ENCODE measurements at regions not wholly inside any gene's neighbourhood (a gene's known extent, or its start where the extent isn't known, plus 50 kb on each side); places are given as distances from the start of the nearest gene placed in this dataset.

GRCh38 chr5:172528440-172528839 is 74.1 kb upstream of the SH3PXD2B start:
- Mint-ChIP-seq H3K4me1 (ENCODE audit: low read depth, unreplicated experiment) (no peaks in the 10 kb centered on the region), H3K36me3 (ENCODE audit: insufficient read depth, unreplicated experiment) (no peaks in the 10 kb centered on the region), H3K9me3 (ENCODE audit: unreplicated experiment) (peaks cover 19% of the 10 kb centered on the region), H3K27me3 (ENCODE audit: insufficient read depth, unreplicated experiment) (no peaks in the 10 kb centered on the region), H3K4me3 (ENCODE audit: unreplicated experiment) (no peak overlapping the region), H3K27ac (ENCODE audit: unreplicated experiment) (no peak overlapping the region)
- H3K27me3 ChIP-seq (replicated peaks; ENCODE audit: control insufficient read depth, insufficient read depth, low read length): 0 out of 2 replicates have a peak, but pooled peaks cover 2% of the 10 kb centered on the region
- no peaks in the 10 kb centered on the region for H3K9me3 ChIP-seq
- H3K36me3 ChIP-seq (ENCODE audit: control insufficient read depth, insufficient read depth, low read length): no peaks in the 10 kb centered on the region
- TF ChIP-seq CTCF (IDR thresholded peaks at IDR 0.05; ENCODE audit: insufficient read depth in 1 of 2, low read depth in 1 of 2, low read length in 1 of 2, severe bottlenecking in 1 of 2, unreplicated experiment in 1 of 2): no peak
- DNase-seq: no peak
- POLR2A ChIA-PET: interaction anchor here (0.5 kb wide), 1 partner anchor 137 kb away, joined by 4 read pairs; no protein-coding TSS in a partner anchor
- intact Hi-C loops (cut with micrococcal nuclease; ENCODE audit: unreplicated experiment): no loop called here
- CTCF ChIA-PET: no interaction called here
- H3K4me1 ChIP-seq: no peaks in the 10 kb centered on the region
- no TSS peak for BruUV-seq (replicated peaks)
- H3K4me3 ChIP-seq (ENCODE audit: low read depth, low read length): no peak overlapping the region

- no peak for TF ChIP-seq CTCF (IDR thresholded peaks at IDR 0.05; ENCODE audit: insufficient read depth in 1 of 2, low read depth in 1 of 2, low read length in 1 of 2, severe bottlenecking in 1 of 2, unreplicated experiment in 1 of 2)
These were observed 73.2 kb upstream of the SH3PXD2B start for GRCh38 chr5:172527559-172527958.

GRCh38 chr5:172525996-172526360 is 71.7 kb upstream of the SH3PXD2B start:
- Mint-ChIP-seq H3K4me3 (ENCODE audit: unreplicated experiment) (no peak overlapping the region), H3K27me3 (ENCODE audit: insufficient read depth, unreplicated experiment) (peaks cover 2% of the 10 kb centered on the region), H3K4me1 (ENCODE audit: low read depth, unreplicated experiment) (no peaks in the 10 kb centered on the region), H3K36me3 (ENCODE audit: insufficient read depth, unreplicated experiment) (no peaks in the 10 kb centered on the region), H3K9me3 (ENCODE audit: unreplicated experiment) (peaks cover 34% of the 10 kb centered on the region), H3K27ac (ENCODE audit: unreplicated experiment) (no peak overlapping the region)
- ChIA-PET CTCF (no interaction called here), POLR2A (no interaction called here)
- no peaks in the 10 kb centered on the region for H3K4me1 ChIP-seq
- intact Hi-C loops (cut with micrococcal nuclease; ENCODE audit: unreplicated experiment): no loop called here
- no peak overlapping the region for H3K4me3 ChIP-seq (ENCODE audit: low read depth, low read length)
- peaks cover 2% of the 10 kb centered on the region; the same call in 1 of the 2 replicates for H3K27me3 ChIP-seq (replicated peaks; ENCODE audit: control insufficient read depth, insufficient read depth, low read length)
- peaks cover 7% of the 10 kb centered on the region; the same call in 1 of the 2 replicates for H3K9me3 ChIP-seq
- TF ChIP-seq CTCF (IDR thresholded peaks at IDR 0.05; ENCODE audit: insufficient read depth in 1 of 2, low read depth in 1 of 2, low read length in 1 of 2, severe bottlenecking in 1 of 2, unreplicated experiment in 1 of 2): no peak
- no peaks in the 10 kb centered on the region for H3K36me3 ChIP-seq (ENCODE audit: control insufficient read depth, insufficient read depth, low read length)
- no TSS peak for BruUV-seq (replicated peaks)
- no peak for DNase-seq

More at GRCh38 chr5:172527559-172527958, 73.2 kb upstream of the SH3PXD2B start:
- Histone ChIP-seq H3K9me3 (no peaks in the 10 kb centered on the region), H3K4me3 (ENCODE audit: low read depth, low read length) (no peak overlapping the region), H3K4me1 (no peaks in the 10 kb centered on the region), H3K36me3 (ENCODE audit: control insufficient read depth, insufficient read depth, low read length) (no peaks in the 10 kb centered on the region), H3K27me3 (replicated peaks; ENCODE audit: control insufficient read depth, insufficient read depth, low read length) (peaks cover 2% of the 10 kb centered on the region; the same call in 1 of the 2 replicates)
- no TSS peak for BruUV-seq (replicated peaks)
- peaks cover 19% of the 10 kb centered on the region for H3K9me3 Mint-ChIP-seq (ENCODE audit: unreplicated experiment)
- POLR2A ChIA-PET: no interaction called here
- H3K27ac Mint-ChIP-seq (ENCODE audit: unreplicated experiment): no peak overlapping the region
- no peaks in the 10 kb centered on the region for H3K36me3 Mint-ChIP-seq (ENCODE audit: insufficient read depth, unreplicated experiment)
- H3K4me3 Mint-ChIP-seq (ENCODE audit: unreplicated experiment): no peak overlapping the region
- no peaks in the 10 kb centered on the region for H3K27me3 Mint-ChIP-seq (ENCODE audit: insufficient read depth, unreplicated experiment)
- no peak for DNase-seq
- H3K4me1 Mint-ChIP-seq (ENCODE audit: low read depth, unreplicated experiment): no peaks in the 10 kb centered on the region
- CTCF ChIA-PET: no interaction called here
- intact Hi-C loops (cut with micrococcal nuclease; ENCODE audit: unreplicated experiment): no loop called here

All from Caco-2 (cell line).